MM.1S (cell line): ENCODE measurements at regions not wholly inside any gene's neighbourhood (a gene's known extent, or its start where the extent isn't known, plus 50 kb on each side); places are given as distances from the start of the nearest gene placed in this dataset.

ENCODE experiments used
- EZH2 ChIP-seq: fragments of 300-600 bp; sonication (generic); optimal IDR thresholded peaks from 2 replicates; pipeline ENCODE3; 2017; ENCODE audit warnings: low read depth, mild to moderate bottlenecking, antibody characterized with exemption, low read length, mixed read lengths
- EZH2phosphoT487 ChIP-seq: fragments of 300-600 bp; sonication (generic); IDR thresholded peaks from 2 replicates; pipeline ENCODE4 v1.6.1; 2018; ENCODE audit warnings: antibody characterized with exemption, low read length
- TF ChIP-seq, protein P1 (sequence below): fragments of 300-600 bp; sonication (generic); IDR thresholded peaks from 2 replicates; pipeline ENCODE4 v1.5.1; 2016; ENCODE audit warnings: antibody characterized with exemption, low read length, mixed read lengths

GRCh38 chr2:150387586-150388288 lies 99.7 kb downstream of the RND3 start:
- TF ChIP-seq, protein P1, sequence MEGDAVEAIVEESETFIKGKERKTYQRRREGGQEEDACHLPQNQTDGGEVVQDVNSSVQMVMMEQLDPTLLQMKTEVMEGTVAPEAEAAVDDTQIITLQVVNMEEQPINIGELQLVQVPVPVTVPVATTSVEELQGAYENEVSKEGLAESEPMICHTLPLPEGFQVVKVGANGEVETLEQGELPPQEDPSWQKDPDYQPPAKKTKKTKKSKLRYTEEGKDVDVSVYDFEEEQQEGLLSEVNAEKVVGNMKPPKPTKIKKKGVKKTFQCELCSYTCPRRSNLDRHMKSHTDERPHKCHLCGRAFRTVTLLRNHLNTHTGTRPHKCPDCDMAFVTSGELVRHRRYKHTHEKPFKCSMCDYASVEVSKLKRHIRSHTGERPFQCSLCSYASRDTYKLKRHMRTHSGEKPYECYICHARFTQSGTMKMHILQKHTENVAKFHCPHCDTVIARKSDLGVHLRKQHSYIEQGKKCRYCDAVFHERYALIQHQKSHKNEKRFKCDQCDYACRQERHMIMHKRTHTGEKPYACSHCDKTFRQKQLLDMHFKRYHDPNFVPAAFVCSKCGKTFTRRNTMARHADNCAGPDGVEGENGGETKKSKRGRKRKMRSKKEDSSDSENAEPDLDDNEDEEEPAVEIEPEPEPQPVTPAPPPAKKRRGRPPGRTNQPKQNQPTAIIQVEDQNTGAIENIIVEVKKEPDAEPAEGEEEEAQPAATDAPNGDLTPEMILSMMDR = no peak
- TF ChIP-seq EZH2phosphoT487 = no peak
- no peak for TF ChIP-seq EZH2
